ENCODE measurements at regions not wholly inside any gene's neighbourhood (a gene's known extent, or its start where the extent isn't known, plus 50 kb on each side); places are given as distances from the start of the nearest gene placed in this dataset.

- TF ChIP-seq CTCF (IDR thresholded peaks at IDR 0.05): no peak
- TF ChIP-seq POLR2A (IDR thresholded peaks at IDR 0.05): no peak
Measured at GRCh38 chr4:144831971-144832370, 186.0 kb downstream of the HHIP start.
